NCI-H1694 (cell line): ENCODE measurements at regions not wholly inside any gene's neighbourhood (a gene's known extent, or its start where the extent isn't known, plus 50 kb on each side); places are given as distances from the start of the nearest gene placed in this dataset.

Experiments
- DNase-seq: peaks from one replicate; lab custom pipeline; 2025; lab: John Stamatoyannopoulos, UW

GRCh38 chr2:228864131-228864530 is 407.0 kb downstream of the PID1 start:
- no peak for DNase-seq

GRCh38 chr2:228860601-228861285 is 410.3 kb downstream of the PID1 start:
- DNase-seq, result no peak

DNA sequence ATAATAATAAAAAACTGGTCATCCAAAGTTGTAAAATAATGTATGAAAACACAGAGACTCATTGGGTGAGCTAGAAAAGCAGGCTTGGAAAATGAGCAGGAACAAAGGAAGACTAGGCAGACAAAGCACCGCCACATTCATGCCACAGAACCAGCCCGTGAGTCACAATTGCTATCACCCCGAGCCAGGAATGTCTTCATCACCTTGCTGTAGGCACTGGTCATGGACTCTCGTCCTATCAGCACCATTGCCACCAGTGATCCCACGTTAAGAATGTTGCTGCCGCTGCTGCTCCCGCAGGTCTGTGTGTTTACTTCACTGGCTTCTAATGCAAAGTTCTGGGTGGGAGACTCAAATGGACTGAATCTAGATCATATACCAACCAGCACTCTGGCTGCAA is 417.9 kb downstream of the PID1 start:
- no peak for DNase-seq

GRCh38 chr2:228848638-228849037 is 422.4 kb downstream of the PID1 start:
- DNase-seq, result no peak

DNA sequence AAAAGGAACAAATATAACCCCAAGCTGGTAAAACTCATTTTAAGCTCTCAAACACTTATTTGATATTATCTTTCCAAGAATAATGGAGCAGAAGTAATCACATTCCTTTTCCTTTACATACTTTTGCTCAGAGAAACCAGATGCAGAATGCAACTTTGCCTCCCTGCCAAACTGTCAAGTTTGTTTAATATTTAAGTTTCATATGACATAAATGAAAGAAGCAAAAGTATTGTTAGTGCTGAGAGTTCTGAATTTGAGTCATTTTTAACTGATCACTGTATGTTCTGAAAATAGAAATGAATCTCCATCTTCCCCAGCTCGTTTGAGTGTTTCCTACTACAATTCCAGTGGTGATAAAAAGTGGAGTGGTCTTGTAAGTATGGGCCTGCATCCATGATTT is 423.4 kb downstream of the PID1 start:
- DNase-seq, result no peak

GRCh38 chr2:228846161-228846560 is 424.9 kb downstream of the PID1 start:
- no peak for DNase-seq

DNA sequence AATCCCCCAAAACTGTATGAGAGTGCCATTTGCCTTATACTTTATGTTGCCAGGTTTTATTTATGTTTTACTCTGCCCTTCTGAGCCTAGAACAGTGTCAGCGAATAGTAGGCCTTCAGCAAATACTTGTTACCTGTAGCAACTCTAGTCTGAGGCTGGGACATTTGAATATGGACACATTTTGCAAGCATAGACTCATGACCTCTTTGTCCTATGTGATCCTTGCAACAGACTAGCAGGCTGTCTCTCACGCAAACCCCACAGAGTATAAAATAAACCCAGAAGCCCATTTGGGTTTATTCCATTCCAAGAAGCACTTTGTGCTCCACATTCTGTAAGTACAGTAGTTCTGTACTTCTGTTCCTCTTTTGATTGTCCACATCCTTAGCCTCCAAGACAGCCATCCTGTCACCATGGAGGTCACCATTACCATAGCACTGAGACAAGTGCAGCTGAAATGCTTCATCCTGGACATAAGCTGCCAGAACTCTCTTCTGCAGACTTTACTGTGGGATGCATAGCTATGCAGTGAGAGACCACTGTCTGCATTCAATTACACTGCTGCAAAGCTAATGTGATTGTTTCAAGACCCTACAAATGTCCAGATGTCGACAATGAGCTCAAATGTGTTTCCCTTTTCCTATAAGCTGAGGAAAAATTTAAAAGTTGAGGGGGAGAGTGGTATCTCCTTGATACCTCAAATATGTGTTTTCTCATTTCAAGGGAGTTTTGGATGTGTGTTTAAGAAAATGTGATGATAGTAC is 425.7 kb downstream of the PID1 start:
- DNase-seq, result no peak

- no peak for DNase-seq
Observed at GRCh38 chr2:228841877-228842276, 429.2 kb downstream of the PID1 start.

DNA sequence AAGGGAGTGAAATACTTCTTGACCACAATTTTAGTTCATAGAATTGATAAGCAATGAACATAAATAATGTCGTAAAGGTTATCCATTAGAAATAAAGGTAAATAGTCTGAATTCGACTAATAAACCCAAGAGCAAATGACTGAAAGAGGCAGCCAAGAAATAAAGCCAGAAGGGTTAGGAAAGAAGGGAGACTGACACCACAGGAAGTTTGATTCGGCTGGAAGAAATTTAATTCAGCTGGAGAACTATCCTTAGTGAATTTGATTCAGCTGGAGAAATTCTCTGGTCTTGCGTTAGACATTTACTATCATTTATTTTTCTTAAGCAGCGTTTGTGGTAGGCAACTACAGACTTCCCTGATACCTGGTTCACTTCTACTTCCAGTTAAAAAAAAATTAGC is 429.6 kb downstream of the PID1 start:
- DNase-seq, result no peak

GRCh38 chr2:228840743-228841114 is 430.4 kb downstream of the PID1 start:
- no peak for DNase-seq

GRCh38 chr2:228840113-228840742 is 430.9 kb downstream of the PID1 start:
- DNase-seq, result no peak

DNA sequence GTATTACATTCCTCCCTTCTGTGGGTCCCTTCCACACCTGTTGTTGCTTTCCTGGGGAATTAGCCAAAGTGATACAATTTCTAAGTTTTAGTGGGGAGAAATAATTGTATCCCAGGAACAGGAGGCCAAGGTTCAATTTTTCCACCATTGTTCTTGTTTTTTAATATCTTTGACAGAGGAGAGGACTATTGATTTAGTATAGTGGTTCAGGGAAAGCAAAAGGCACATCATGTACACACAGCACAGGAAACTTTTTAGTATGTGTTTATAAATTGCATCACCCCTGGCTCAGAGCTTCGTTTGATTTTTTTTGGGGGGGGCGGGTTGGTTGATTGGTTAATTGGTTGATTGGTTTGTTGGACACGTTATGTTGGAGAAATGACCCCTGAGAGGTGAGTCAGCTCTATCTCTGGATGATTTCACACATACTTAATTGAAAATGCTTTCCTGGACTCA is 431.6 kb downstream of the PID1 start:
- no peak for DNase-seq

DNA sequence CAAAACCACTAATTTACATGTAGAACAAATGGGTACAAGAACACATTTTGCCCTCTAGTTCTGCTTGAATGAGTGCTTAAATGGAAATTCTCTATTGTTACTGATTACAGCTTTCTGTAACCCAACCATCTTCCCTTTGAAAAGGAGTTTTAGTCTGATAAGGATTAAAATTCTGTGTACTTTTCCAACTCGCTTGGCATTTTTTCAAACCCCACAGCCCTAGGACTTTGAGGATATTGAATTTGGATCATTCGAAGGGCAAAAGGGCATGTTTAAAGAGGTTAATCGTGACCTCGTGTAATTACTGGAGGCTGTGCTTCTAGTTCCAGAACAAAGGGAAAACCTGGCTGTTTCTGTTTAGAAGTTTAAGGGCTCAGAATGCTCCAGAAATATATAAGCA is 432.3 kb downstream of the PID1 start:
- DNase-seq, result no peak

GRCh38 chr2:228828397-228828796 is 442.7 kb downstream of the PID1 start:
- DNase-seq, result no peak

- no peak for DNase-seq
Observed at GRCh38 chr2:228827056-228827700, 443.9 kb downstream of the PID1 start.

DNA sequence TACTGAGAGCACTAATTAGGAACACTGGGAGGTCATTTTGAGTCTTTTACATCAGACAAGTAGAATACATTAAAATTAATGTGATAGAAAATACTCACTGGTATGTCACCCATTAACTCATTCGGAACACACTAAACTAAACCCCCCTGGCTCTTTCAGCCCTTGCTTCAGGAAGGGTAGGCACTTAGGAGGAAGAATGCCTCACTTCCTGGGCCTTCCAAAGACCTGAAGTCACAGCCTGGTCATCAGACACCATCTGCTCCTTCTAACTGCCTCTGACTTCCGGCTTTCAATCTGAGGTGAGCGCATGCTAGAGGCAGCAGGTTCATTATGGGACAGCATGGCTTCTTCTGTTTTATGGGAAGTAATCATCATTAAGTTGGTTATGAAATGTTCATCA is 451.4 kb downstream of the PID1 start:
- no peak for DNase-seq

DNA sequence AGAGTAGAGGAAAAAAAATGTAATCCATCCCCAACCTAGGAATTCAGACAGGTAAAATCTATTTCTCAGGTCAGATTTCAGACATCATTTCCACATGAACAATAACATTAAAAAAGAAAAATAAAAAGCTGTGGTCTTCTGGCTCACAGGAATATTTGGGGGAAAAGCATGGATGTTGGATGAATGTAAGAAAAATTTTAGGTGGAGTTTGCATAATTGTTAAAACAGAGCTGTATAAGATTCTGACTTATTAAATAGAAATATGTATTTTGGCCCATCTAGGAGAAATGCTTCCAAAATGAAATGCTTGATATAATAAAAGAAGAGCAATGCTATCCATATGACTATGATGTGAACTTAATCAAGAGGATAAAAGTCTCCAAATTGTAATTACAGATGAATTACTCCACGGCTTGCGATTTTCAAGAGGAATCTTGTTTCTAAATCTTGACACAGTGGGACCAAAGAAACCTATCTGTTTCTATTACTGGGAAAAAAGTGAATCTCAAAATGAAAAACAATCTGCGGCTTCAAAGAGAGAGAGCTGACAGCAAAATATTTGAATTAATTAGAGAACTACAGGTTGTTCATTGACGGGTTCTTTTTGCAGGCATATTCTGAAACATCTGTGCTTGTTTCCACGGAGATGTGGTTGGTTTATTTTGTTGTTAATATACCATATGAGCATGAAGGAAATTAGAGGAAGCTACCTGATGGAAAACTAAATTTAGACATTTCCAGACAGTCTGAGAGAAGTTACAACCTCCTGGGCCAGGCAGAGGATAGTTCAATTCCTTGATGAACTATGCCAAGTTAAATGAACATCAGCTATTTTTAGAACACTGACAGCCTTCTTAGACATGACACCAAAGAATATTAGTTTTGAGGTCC is 468.7 kb downstream of the PID1 start:
- DNase-seq, result no peak

- no peak for DNase-seq
Observed at GRCh38 chr2:228801451-228801850, 469.6 kb downstream of the PID1 start.

DNA sequence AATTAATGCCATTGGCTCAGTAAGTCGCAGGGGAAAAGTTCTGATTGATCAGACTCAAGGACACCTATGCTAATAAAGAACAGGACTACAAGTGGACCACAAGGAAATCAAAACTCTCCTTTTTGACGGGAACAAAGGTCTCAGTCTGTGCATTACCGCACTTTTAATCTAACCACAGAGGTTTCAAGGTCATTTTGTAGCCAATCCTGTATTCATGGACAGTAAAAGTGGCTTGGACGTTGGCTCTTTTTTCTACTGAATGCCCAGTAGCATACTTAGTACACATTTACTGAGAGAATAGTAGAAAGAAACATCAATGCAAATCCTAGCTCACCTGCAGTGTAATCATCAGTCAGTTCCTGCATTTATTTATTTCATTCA is 471.9 kb downstream of the PID1 start:
- DNase-seq, result no peak

GRCh38 chr2:228798458-228799207 is 472.5 kb downstream of the PID1 start:
- no peak for DNase-seq

DNA sequence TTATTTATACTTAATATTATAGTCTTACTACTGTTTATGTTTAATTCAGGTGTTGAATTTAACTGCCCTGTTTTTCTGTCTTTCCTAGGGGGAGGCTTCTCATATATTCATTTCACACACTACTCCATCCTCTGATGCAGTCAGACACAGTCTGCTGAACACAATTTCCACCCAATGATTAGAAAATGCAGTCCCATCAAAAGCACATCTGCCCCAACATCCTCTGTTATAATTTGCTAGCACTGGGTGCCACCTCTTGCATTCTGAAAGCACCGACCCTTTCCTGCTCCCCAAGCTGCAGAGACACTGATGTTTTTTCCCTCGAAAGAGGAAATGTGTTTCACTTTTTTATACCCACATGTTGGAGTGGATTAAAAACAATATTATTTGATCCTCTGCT is 474.7 kb downstream of the PID1 start:
- no peak for DNase-seq
